ENCODE measurements at regions not wholly inside any gene's neighbourhood (a gene's known extent, or its start where the extent isn't known, plus 50 kb on each side); places are given as distances from the start of the nearest gene placed in this dataset.
"Not testable (repeated sequence)": the region's sequence is repeated elsewhere in the genome, so short reads cannot be mapped to it uniquely, and the experiment has no call there.

- DNase-seq, result no peak
Observed at GRCh38 chr14:86305058-86305457, 775.1 kb downstream of the FLRT2 start.

GRCh38 chr14:86299994-86300393 lies 770.0 kb downstream of the FLRT2 start:
- no peak for DNase-seq

- DNase-seq, result no peak
Observed at GRCh38 chr14:86296173-86296572, 766.2 kb downstream of the FLRT2 start.

- no peak for DNase-seq
Observed at GRCh38 chr14:86288336-86288735, 758.4 kb downstream of the FLRT2 start.

GRCh38 chr14:86279405-86279804 lies 749.5 kb downstream of the FLRT2 start:
- DNase-seq, result no peak

- no peak for DNase-seq
Observed at GRCh38 chr14:86257973-86258372, 728.0 kb downstream of the FLRT2 start.

GRCh38 chr14:86243158-86243557 lies 713.2 kb downstream of the FLRT2 start:
- DNase-seq, result no peak

GRCh38 chr14:86237733-86238132 lies 707.8 kb downstream of the FLRT2 start:
- no peak for DNase-seq

- DNase-seq, result no peak
Observed at GRCh38 chr14:86221755-86222154, 691.8 kb downstream of the FLRT2 start.

- DNase-seq, result no peak
Observed at GRCh38 chr14:86221000-86221399, 691.1 kb downstream of the FLRT2 start.

GRCh38 chr14:86217523-86217922 lies 687.6 kb downstream of the FLRT2 start:
- DNase-seq, result no peak

- DNase-seq, result peak in 1 of 2 donors; percentile 79
Observed at GRCh38 chr14:86203843-86204242, 673.9 kb downstream of the FLRT2 start.

GRCh38 chr14:86196471-86196870 lies 666.5 kb downstream of the FLRT2 start:
- no peak for DNase-seq

- DNase-seq, result no peak
Observed at GRCh38 chr14:86193756-86194155, 663.8 kb downstream of the FLRT2 start.

- DNase-seq, result no peak
Observed at GRCh38 chr14:86179980-86180379, 650.0 kb downstream of the FLRT2 start.

GRCh38 chr14:86168371-86168770 lies 638.4 kb downstream of the FLRT2 start:
- DNase-seq, result no peak

GRCh38 chr14:86166541-86166940 lies 636.6 kb downstream of the FLRT2 start:
- DNase-seq, result peak in 1 of 2 donors; percentile 24

- no peak for DNase-seq
Observed at GRCh38 chr14:86153480-86153879, 623.5 kb downstream of the FLRT2 start.

GRCh38 chr14:86143248-86143647 lies 613.3 kb downstream of the FLRT2 start:
- no peak for DNase-seq

GRCh38 chr14:86141966-86142365 lies 612.0 kb downstream of the FLRT2 start:
- DNase-seq, result no peak

GRCh38 chr14:86129426-86129825 lies 599.5 kb downstream of the FLRT2 start:
- DNase-seq, result no peak

- no peak for DNase-seq
Observed at GRCh38 chr14:86124328-86124727, 594.4 kb downstream of the FLRT2 start.

GRCh38 chr14:86115972-86116371 lies 586.0 kb downstream of the FLRT2 start:
- no peak for DNase-seq

- DNase-seq, result not testable (repeated sequence)
Observed at GRCh38 chr14:86110871-86111270, 580.9 kb downstream of the FLRT2 start.

- no peak for DNase-seq
Observed at GRCh38 chr14:86104691-86105265, 574.8 kb downstream of the FLRT2 start.

GRCh38 chr14:86094512-86094911 lies 564.6 kb downstream of the FLRT2 start:
- no peak for DNase-seq
